OCI-LY7 (cell line): ENCODE measurements at regions not wholly inside any gene's neighbourhood (a gene's known extent, or its start where the extent isn't known, plus 50 kb on each side); places are given as distances from the start of the nearest gene placed in this dataset.
"Not testable (repeated sequence)": the region's sequence is repeated elsewhere in the genome, so short reads cannot be mapped to it uniquely, and the experiment has no call there.

Source experiments
- BruUV-seq: library from RNA; stranded (reverse); fragments of 400-500 nt; replicated peaks from 2 replicates; lab custom pipeline; 2021; lab: Mats Ljungman, UMichigan
- CTCF ChIA-PET: fragments of 300-600 bp; sonication (Branson Sonifier 250); formaldehyde crosslinking; loops from one replicate; lab custom pipeline; 2022; ENCODE audit warnings: antibody characterized with exemption; ENCODE audit not compliant: unreplicated experiment; lab: Charles Lee
- POLR2A ChIA-PET: fragments of 300-600 bp; sonication (Branson Sonifier 250); formaldehyde crosslinking; loops from one replicate; lab custom pipeline; 2022; ENCODE audit warnings: antibody characterized with exemption; lab: Charles Lee
- DNase-seq: peaks from one replicate; pipeline ENCODE4 v3.0.0-alpha.2; 2015; ENCODE audit warnings: low spot score
- H2AFZ ChIP-seq: fragments of 200-600 bp; sonication (generic), shearing (Covaris generic); 2 replicates; pipeline ENCODE4 v1.6.1; 2014; ENCODE audit warnings: mild to moderate bottlenecking, antibody characterized with exemption, low read length, moderate library complexity
- H3K27ac ChIP-seq: fragments of 200-600 bp; sonication (generic); 2 replicates; pipeline ENCODE4 v1.5.1; 2014; ENCODE audit warnings: mixed run types, low read depth, mild to moderate bottlenecking, moderate library complexity, low read length, inconsistent platforms; ENCODE audit not compliant: poor library complexity, severe bottlenecking
- H3K36me3 ChIP-seq: fragments of 200-600 bp; sonication (generic); 2 replicates; pipeline ENCODE4 v1.6.1; 2014; ENCODE audit warnings: mild to moderate bottlenecking, antibody characterized with exemption, low read length, moderate library complexity, mixed read lengths; ENCODE audit not compliant: insufficient read depth
- H3K4me1 ChIP-seq: fragments of 200-600 bp; sonication (generic); 2 replicates; pipeline ENCODE4 v1.5.1; 2014; ENCODE audit warnings: mild to moderate bottlenecking, low read length; ENCODE audit not compliant: insufficient read depth, poor library complexity, severe bottlenecking
- H3K4me2 ChIP-seq: fragments of 200-600 bp; sonication (generic); 2 replicates; pipeline ENCODE4 v1.6.1; 2014; ENCODE audit warnings: mild to moderate bottlenecking, low read length
- H3K4me3 ChIP-seq: fragments of 200-600 bp; sonication (generic); 2 replicates; pipeline ENCODE4 v1.5.1; 2014; ENCODE audit warnings: mild to moderate bottlenecking, low read depth, low read length; ENCODE audit not compliant: poor library complexity, severe bottlenecking
- H3K79me2 ChIP-seq: fragments of 200-600 bp; sonication (generic); 2 replicates; pipeline ENCODE4 v1.6.1; 2016; ENCODE audit warnings: low read depth, mild to moderate bottlenecking, low read length, moderate library complexity, mixed read lengths; ENCODE audit not compliant: insufficient read depth
- H3K9me2 ChIP-seq: fragments of 200-600 bp; sonication (generic); 2 replicates; pipeline ENCODE4 v1.6.1; 2016; ENCODE audit warnings: mild to moderate bottlenecking, low read length, mixed read lengths; ENCODE audit not compliant: insufficient read depth
- H3K9me3 ChIP-seq: fragments of 200-600 bp; sonication (generic); 2 replicates; pipeline ENCODE4 v1.6.1; 2014; ENCODE audit warnings: mild to moderate bottlenecking, mixed run types, low read length, mixed read lengths
- H4K20me1 ChIP-seq: fragments of 200-600 bp; sonication (generic); 2 replicates; pipeline ENCODE4 v1.6.1; 2014; ENCODE audit warnings: mild to moderate bottlenecking, antibody characterized with exemption, low read length, moderate library complexity, mixed read lengths; ENCODE audit not compliant: insufficient read depth
- CTCF ChIP-seq: fragments of 200-600 bp; sonication (generic); conservative IDR thresholded peaks from 2 replicates; pipeline ENCODE4 v1.5.1; 2014; ENCODE audit warnings: mild to moderate bottlenecking, antibody characterized with exemption, low read length, moderate library complexity, mixed read lengths
- EZH2phosphoT487 ChIP-seq: fragments of 200-600 bp; sonication (generic); IDR thresholded peaks from 2 replicates; pipeline ENCODE4 v1.6.1; 2018; ENCODE audit warnings: low read depth, borderline replicate concordance, mild to moderate bottlenecking, mixed run types, antibody characterized with exemption, low read length, moderate library complexity, mixed read lengths
- intact Hi-C: fragments of 100-400 bp; cut with micrococcal nuclease; formaldehyde crosslinking; loops from one replicate; pipeline ENCODE4 v1.10.0; 2022; ENCODE audit not compliant: unreplicated experiment

- Histone ChIP-seq H3K27ac (no peak overlapping the region), H3K4me2 (no peak overlapping the region), H3K4me1 (no peaks in the 10 kb centered on the region), H3K9me3 (no peaks in the 10 kb centered on the region), H2AFZ (no peak overlapping the region), H3K36me3 (no peaks in the 10 kb centered on the region), H4K20me1 (no peaks in the 10 kb centered on the region), H3K4me3 (no peak overlapping the region), H3K79me2 (no peaks in the 10 kb centered on the region), H3K9me2 (no peaks in the 10 kb centered on the region)
- ChIA-PET CTCF (no interaction called here), POLR2A (no interaction called here)
- BruUV-seq = no TSS peak
- intact Hi-C loops = no loop called here
- TF ChIP-seq EZH2phosphoT487 = no peak
- TF ChIP-seq CTCF = no peak
- DNase-seq = no peak
These were observed 54.9 kb upstream of the ZNF678 start for GRCh38 chr1:227508431-227508830.

- H3K9me3 ChIP-seq, DNase-seq, H4K20me1 ChIP-seq, CTCF ChIA-PET, H3K4me1 ChIP-seq, H3K79me2 ChIP-seq, BruUV-seq, POLR2A ChIA-PET, H2AFZ ChIP-seq, intact Hi-C loops, H3K36me3 ChIP-seq, H3K4me3 ChIP-seq, H3K9me2 ChIP-seq, H3K4me2 ChIP-seq, H3K27ac ChIP-seq: not testable (repeated sequence)
These were observed 56.6 kb upstream of the ZNF678 start for GRCh38 chr1:227506490-227507393.

- BruUV-seq, H4K20me1 ChIP-seq, H2AFZ ChIP-seq, H3K4me2 ChIP-seq, DNase-seq, H3K36me3 ChIP-seq, H3K9me2 ChIP-seq, POLR2A ChIA-PET, H3K27ac ChIP-seq, H3K9me3 ChIP-seq, H3K79me2 ChIP-seq, CTCF ChIA-PET, H3K4me1 ChIP-seq, intact Hi-C loops, H3K4me3 ChIP-seq: not testable (repeated sequence)
These were observed 67.3 kb upstream of the ZNF678 start for GRCh38 chr1:227496045-227496444.

- BruUV-seq, H3K4me2 ChIP-seq, H3K9me3 ChIP-seq, intact Hi-C loops, H4K20me1 ChIP-seq, H2AFZ ChIP-seq, H3K9me2 ChIP-seq, H3K4me3 ChIP-seq, H3K79me2 ChIP-seq, POLR2A ChIA-PET, H3K36me3 ChIP-seq, CTCF ChIA-PET, H3K4me1 ChIP-seq, DNase-seq, H3K27ac ChIP-seq: not testable (repeated sequence)
These were observed 69.3 kb upstream of the ZNF678 start for GRCh38 chr1:227493863-227494551.
